H7 (cell line): ENCODE measurements at regions not wholly inside any gene's neighbourhood (a gene's known extent, or its start where the extent isn't known, plus 50 kb on each side); places are given as distances from the start of the nearest gene placed in this dataset.

Experiments used
- DNase-seq: peaks from one replicate; pipeline ENCODE4 v3.0.0; 2012
- H3K27me3 ChIP-seq: 2 replicates; pipeline ENCODE4 v1.6.0; 2011; ENCODE audit warnings: mild to moderate bottlenecking, low read length; ENCODE audit not compliant: control insufficient read depth, insufficient read depth
- H3K36me3 ChIP-seq: replicated peaks from 2 replicates; pipeline ENCODE4 v1.5.1; 2011; ENCODE audit warnings: low read length; ENCODE audit not compliant: control insufficient read depth, insufficient read depth
- H3K4me3 ChIP-seq: 2 replicates; pipeline ENCODE4 v1.5.1; 2011; ENCODE audit warnings: low read depth, mild to moderate bottlenecking, control low read depth, low read length, moderate library complexity; ENCODE audit not compliant: insufficient read depth

DNA sequence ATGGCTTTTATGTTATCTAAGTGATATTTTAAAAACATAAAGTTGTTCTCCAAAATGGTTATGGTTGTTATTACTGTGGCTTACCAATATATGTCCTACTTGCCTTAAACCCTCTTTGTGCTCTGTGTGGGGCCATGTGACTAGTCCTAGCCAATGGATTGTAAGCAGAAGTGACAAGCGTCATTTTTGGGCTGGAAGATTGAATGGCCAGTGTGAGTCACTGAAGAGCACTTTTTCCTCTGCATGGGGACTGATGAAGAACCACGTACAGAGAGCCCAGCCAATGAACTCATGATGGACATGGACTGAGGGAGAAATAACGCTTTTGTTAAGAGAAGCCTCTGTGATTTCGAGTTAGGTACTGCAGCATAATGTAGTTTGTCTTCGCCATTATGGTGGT is 332.7 kb downstream of the EDEM1 start:
- no peaks in the 10 kb centered on the region for H3K27me3 ChIP-seq
- no peak overlapping the region for H3K4me3 ChIP-seq
- DNase-seq = peak; percentile 4
- no peaks in the 10 kb centered on the region for H3K36me3 ChIP-seq

DNA sequence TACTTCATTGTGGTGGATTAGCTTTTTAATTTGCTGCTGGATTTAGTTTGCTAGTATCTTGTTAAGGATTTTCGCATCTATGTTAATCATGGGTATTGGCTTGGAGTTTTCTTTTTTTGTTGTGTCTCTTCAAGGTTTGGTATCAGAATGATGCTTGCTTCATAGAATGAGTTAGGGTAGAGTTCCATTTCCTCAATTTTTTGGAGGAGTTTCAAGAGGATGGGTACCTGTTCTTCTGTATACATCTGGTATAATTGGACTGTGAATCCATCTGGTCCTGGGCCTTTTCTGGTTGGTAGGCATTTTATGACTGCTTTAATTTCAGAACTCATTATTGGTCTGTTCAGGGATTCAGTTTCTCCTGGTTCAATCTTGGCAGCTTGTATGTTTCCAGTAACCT is 335.6 kb downstream of the EDEM1 start:
- no peak for DNase-seq
- Histone ChIP-seq H3K27me3 (no peaks in the 10 kb centered on the region), H3K4me3 (no peak overlapping the region), H3K36me3 (no peaks in the 10 kb centered on the region)

DNA sequence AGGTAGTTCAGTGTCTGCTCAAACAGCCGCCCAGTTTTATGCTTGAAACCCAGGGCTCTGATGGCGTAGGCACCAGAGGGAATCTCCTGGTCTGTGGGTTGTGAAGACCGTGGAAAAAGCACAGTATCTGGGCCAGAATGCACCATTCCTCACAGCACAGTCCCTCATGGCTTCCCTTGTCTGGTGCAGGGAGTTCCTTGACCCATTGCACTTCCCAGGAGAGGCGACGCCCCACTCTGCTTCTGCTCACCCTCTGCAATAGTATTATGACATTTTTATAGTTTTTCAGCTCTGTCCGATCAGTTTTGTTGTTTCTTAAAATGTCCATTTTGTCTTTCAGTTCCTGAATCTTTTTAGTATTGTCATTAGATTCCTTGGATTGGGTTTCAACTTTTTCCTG is 343.5 kb downstream of the EDEM1 start:
- Histone ChIP-seq H3K4me3 (no peak overlapping the region), H3K36me3 (no peaks in the 10 kb centered on the region), H3K27me3 (no peaks in the 10 kb centered on the region)
- DNase-seq = no peak

DNA sequence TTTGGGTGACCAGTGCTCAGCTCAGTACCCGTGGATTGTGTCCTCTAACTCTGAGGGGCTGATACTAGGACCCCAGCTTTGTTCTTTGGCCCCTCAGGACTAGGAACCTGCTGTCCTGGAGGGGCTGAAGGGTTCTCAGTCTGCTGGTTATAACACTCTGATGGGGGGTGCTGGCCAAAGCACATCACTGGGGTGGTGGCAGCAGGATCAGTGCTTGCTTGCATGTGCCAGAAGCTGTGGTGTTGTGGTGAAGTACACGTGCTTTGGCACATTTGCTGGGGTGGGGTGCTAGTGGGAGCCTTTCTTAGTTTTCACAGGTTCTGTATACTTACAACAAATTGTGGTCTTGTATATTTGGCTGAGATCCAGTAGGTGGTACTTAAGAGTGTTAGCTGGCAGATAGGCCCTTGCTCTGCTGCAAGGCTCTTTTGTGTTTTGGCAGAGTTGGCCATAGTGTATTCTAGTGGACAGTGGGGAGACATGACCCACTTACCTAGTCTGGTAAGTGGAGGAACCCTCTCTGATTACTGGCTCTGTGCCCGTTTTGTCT is 344.3 kb downstream of the EDEM1 start:
- Histone ChIP-seq H3K36me3 (no peaks in the 10 kb centered on the region), H3K4me3 (no peak overlapping the region), H3K27me3 (no peaks in the 10 kb centered on the region)
- no peak for DNase-seq

DNA sequence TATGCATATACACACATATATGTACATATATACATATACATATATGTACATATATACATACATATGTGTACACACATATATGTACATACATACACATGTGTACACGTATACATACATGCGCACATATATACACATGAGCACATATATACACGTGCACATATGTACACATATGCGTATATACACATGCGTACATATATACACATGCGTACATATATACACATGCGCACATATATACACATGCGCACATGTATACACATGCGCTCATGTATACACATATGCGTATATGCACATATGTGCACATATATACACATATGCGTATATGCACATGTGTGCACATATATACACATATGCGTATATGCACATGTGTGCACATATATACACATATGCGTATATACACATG is 353.0 kb downstream of the EDEM1 start:
- no peaks in the 10 kb centered on the region for H3K36me3 ChIP-seq
- no peak overlapping the region for H3K4me3 ChIP-seq
- no peak for DNase-seq
- H3K27me3 ChIP-seq = no peaks in the 10 kb centered on the region

DNA sequence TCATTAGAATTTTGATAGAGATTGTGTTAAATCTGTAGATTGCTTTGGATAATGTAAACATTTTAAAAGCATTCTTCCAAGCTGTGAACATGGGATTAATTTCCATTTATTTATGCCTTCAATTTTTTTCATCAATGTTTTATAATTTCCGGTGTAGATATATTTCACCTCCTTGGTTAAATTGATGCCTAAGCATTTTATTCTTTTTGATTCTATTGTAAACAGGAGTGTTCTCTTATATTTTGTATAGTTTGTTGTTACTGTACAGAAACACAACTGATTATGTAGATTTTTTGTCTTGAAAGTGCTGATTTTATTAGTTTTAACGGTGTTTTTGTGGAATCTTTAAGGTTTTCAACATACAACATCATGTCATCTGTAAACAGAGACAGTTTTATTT is 355.0 kb downstream of the EDEM1 start:
- no peak for DNase-seq
- Histone ChIP-seq H3K27me3 (no peaks in the 10 kb centered on the region), H3K4me3 (no peak overlapping the region), H3K36me3 (no peaks in the 10 kb centered on the region)

DNA sequence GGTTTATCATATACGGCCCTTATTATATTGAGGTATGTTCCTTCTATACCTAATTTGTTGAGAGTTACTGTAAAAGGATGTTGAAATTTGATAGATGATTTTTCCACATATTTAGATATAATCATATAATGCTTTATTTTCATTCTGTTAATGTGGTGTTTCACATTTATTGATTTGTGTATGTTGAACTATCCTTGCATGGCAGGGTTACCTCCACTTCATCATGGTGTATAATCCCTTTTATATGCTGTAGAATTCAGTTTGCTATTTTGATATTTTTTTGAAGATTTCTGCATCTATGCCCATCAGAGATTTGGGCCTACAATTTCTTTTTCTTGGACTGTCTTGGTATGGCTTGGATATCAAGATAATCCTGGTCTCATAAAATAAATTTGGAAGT is 355.5 kb downstream of the EDEM1 start:
- Histone ChIP-seq H3K4me3 (no peak overlapping the region), H3K27me3 (no peaks in the 10 kb centered on the region), H3K36me3 (no peaks in the 10 kb centered on the region)
- no peak for DNase-seq

DNA sequence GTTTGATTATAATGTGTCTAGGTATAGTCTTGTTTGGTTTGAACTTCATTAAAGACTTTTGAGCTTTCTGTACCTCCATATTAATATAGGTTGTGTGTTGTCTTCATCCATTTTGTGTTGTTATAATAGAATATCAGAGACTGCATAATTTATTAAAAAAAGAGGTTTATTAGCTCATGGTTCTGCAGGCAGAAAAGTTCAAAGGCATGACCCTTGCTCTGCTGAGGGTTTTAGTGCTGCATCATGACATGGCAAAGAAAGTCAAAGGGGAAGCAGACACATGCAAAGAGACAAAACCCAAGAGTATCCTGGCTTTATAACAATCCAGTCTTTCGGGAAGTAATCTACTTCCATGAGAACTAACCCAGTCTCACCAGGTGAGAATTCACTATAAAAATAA is 358.2 kb downstream of the EDEM1 start:
- H3K4me3 ChIP-seq = no peak overlapping the region
- no peak for DNase-seq
- no peaks in the 10 kb centered on the region for H3K27me3 ChIP-seq
- H3K36me3 ChIP-seq = no peaks in the 10 kb centered on the region

DNA sequence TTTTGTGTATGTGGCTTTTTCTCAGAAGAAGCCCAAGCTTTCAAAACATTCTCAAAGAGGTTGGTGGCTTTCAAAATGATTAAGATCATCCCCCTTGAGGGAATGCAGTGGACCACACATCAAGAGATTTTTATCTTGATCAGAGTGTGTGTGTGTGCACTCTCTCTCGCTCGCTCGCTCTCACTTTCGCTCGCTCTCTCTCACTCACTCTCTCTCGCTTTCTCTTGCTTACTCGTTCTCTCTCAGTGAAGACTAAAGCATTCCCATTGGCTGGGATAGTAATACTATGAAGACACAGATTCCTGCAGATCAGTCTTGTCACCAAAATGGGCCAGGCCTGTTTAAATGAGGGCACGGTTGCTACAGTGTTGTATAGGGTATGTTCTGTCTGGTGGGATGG is 365.7 kb downstream of the EDEM1 start:
- no peak for DNase-seq
- Histone ChIP-seq H3K36me3 (no peaks in the 10 kb centered on the region), H3K27me3 (no peaks in the 10 kb centered on the region), H3K4me3 (no peak overlapping the region)

DNA sequence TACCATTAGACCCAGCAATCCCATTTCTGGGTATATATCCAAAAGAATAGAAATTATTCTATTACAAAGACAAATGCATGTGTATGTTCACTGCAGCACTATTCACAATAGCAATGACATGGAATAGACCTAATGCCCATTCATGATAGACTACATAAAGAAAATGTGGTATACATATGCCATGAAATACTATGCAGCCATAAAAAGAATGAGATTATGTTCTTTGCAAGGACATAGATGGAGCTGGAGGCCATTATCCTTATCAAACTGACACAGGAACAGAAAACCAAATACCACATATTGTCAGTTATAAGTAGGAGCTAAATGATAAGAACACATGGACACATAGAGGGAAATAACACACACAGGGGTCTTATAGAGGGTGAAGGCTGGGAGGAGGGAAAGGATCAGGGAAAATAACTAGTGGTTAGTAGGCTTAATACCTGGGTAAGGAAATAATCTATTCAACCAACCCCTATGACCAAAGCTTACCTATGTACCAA is 366.8 kb downstream of the EDEM1 start:
- Histone ChIP-seq H3K4me3 (no peak overlapping the region), H3K27me3 (no peaks in the 10 kb centered on the region), H3K36me3 (no peaks in the 10 kb centered on the region)
- no peak for DNase-seq

DNA sequence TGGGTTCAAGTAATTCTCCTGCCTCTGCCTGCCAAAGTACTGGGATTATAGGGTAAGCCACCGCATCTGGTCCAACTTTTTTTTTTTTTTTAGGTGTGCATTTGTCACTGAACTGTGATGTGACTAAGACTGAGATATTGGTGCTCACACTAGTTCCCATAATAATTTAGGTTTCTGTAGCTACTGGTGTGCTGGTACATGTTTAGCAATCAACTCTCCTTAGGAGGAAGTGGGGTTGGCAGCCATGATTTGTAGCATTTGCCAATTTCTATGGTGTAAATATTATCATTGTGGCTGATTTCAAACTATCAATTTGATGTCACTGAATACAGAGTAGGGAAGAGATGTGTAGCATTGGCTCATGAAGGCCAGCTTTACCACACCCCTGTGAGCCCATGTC is 372.7 kb downstream of the EDEM1 start:
- H3K4me3 ChIP-seq = no peak overlapping the region
- DNase-seq = no peak
- no peaks in the 10 kb centered on the region for H3K27me3 ChIP-seq
- H3K36me3 ChIP-seq = no peaks in the 10 kb centered on the region

DNA sequence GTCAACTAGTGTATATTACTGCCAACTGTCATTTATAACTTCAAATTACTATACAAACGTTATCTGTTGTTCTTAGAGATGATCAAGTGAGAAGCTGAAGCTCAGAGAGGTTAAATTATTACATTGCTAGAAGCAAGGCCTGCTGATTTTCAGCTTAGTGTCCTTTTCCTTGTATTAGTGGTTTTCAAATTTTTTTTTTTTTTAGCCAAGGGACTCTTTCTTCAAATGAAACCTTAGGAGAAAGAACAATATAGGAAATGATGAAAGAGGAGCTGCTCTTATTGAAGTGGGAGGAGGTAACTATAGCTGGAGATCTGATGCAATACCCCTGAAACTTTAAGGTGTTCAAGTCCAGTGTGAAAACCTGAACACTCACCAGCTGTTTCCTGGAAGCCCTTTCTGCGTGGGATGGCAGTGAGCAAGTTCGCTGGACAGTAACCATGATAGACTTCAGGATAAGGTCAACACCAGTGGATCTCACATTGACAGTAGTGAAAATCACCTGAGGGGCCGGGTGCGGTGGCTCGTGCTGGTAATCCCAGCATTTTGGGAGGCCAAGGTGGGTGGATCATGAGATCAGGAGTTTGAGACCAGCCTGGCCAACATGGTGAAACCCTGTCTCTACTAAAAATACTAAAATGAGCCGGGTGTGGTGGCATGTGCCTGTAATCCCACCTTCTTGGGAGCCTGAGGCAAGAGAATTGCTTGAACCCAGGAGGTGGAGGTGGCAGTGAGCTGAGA is 376.2 kb downstream of the EDEM1 start:
- H3K36me3 ChIP-seq = no peaks in the 10 kb centered on the region
- no peaks in the 10 kb centered on the region for H3K27me3 ChIP-seq
- no peak for DNase-seq

DNA sequence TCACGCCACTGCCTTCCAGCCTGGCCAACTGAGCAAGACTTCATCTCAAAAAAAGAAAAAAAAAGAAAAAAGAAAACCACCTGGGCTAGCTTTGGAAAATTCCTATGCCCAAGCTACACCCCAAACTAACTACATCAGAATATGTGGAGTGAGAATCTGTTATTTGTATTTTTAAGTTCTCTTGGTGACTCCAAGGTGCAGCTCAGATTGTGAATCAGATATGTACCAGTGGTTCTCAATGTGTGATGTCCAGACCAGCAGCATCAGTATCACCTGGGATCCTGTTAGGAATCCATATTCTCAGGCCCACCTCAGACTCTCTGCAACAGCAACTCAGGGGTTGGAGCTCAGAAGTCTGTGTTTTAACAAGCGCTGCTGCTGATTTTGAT is 376.8 kb downstream of the EDEM1 start:
- Histone ChIP-seq H3K4me3 (no peak overlapping the region), H3K27me3 (no peaks in the 10 kb centered on the region), H3K36me3 (no peaks in the 10 kb centered on the region)
- no peak for DNase-seq

More for the DNA sequence above, 376.2 kb downstream of the EDEM1 start:
- H3K4me3 ChIP-seq = no peak overlapping the region

DNA sequence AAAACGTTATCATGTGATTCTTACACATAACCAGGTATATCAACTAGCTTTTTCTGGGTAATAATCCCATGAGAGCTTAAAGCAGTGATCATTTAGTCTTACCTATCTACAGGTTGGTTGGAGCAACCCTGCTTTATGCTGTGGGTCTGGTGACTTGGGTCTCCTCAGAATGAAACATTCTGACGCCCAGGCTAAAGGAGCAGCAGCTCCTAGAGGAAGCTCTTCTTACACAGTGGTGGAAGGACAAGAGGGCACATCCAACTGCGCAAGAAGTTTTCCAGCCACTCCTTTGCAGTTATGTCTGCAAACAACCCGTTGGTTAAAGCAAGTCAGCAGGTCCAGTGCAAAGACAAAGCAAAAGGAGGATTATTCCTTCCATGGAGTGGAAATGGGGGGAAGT is 377.5 kb downstream of the EDEM1 start:
- DNase-seq = no peak
- Histone ChIP-seq H3K36me3 (no peaks in the 10 kb centered on the region), H3K4me3 (no peak overlapping the region), H3K27me3 (no peaks in the 10 kb centered on the region)

DNA sequence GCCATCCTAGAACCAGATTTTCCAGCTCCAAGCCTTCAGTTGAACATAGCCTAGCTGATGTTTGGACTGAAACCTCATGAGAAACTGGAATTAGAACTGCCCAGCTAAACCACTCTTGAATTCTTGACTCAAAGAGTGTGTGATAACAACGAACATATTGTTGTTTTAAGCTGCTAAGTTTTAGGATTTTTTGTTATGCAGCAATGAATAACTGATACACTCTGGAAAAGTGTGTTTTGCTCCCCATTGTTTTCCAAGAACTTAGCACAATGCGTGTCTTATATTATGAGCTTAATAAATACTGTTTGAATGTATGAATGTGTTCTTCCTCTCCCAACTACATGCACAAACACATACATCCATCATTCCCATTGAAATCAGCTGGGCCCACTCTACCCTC is 379.6 kb downstream of the EDEM1 start:
- H3K4me3 ChIP-seq = no peak overlapping the region
- H3K36me3 ChIP-seq = no peaks in the 10 kb centered on the region
- DNase-seq = no peak
- no peaks in the 10 kb centered on the region for H3K27me3 ChIP-seq
